HEK293 (cell line): ENCODE measurements at regions not wholly inside any gene's neighbourhood (a gene's known extent, or its start where the extent isn't known, plus 50 kb on each side); places are given as distances from the start of the nearest gene placed in this dataset.
A peak's percentile ranks its signal among the peaks of the same experiment; 100 is the strongest.

Experiments
- CTCF ChIA-PET: fragments of 350-600 bp; formaldehyde crosslinking; extraction: SDS; loops from one replicate; lab custom pipeline; 2021; ENCODE audit warnings: antibody characterized with exemption; lab: Yijun Ruan, JAX
- POLR2A ChIA-PET: fragments of 300-600 bp; formaldehyde crosslinking; extraction: SDS; loops from one replicate; lab custom pipeline; 2020; ENCODE audit warnings: antibody characterized with exemption, inconsistent platforms; lab: Yijun Ruan, JAX
- H3K27ac ChIP-seq: fragments of 200-500 bp; sonication (Bioruptor generic); 2 replicates; pipeline ENCODE4 v1.5.1; 2014; ENCODE audit warnings: low read depth, low read length, control low read depth, inconsistent platforms; ENCODE audit errors: extremely low read depth
- H3K36me3 ChIP-seq, 2 experiments: fragments of 200-500 bp in 1 of 2; sonication (Bioruptor generic) in 1 of 2; 1 replicate in 1 of 2; 2 replicates in 1 of 2; pipeline ENCODE4 v1.5.1; 2014 to 2017; ENCODE audit warnings: inconsistent platforms in 2 of 2, low read length in 2 of 2; ENCODE audit not compliant: control insufficient read depth in 2 of 2, insufficient read depth in 1 of 2
- H3K4me1 ChIP-seq: fragments of 200-500 bp; sonication (Bioruptor generic); 2 replicates; pipeline ENCODE4 v1.5.1; 2014; ENCODE audit warnings: mild to moderate bottlenecking, low read length, inconsistent platforms; ENCODE audit not compliant: control insufficient read depth, insufficient read depth
- H3K4me3 ChIP-seq: 2 replicates; pipeline ENCODE4 v1.5.1; 2011; ENCODE audit warnings: low read depth, mild to moderate bottlenecking, control low read depth, low read length, moderate library complexity
- H3K9me3 ChIP-seq: fragments of 200-500 bp; sonication (Bioruptor generic); 2 replicates; pipeline ENCODE4 v1.5.1; 2014; ENCODE audit warnings: low read depth, low read length, inconsistent platforms; ENCODE audit not compliant: control insufficient read depth, insufficient read depth
- GLI2 ChIP-seq: fragments of 450-650 bp; formaldehyde crosslinking; IDR thresholded peaks from 2 replicates; pipeline ENCODE4; 2017; ENCODE audit warnings: missing biosample characterization, missing genetic modification characterization, low read depth, borderline replicate concordance
- KLF7 ChIP-seq: fragments of 450-650 bp; formaldehyde crosslinking; IDR thresholded peaks from 2 replicates; pipeline ENCODE4 v1.5.1; 2016; ENCODE audit warnings: missing biosample characterization, missing genetic modification characterization, borderline replicate concordance
- KLF9 ChIP-seq: fragments of 450-650 bp; formaldehyde crosslinking; IDR thresholded peaks from 2 replicates; pipeline ENCODE4 v1.5.1; 2016; ENCODE audit warnings: missing biosample characterization, missing genetic modification characterization, low read depth
- MZF1 ChIP-seq: fragments of 450-650 bp; formaldehyde crosslinking; IDR thresholded peaks from 2 replicates; pipeline ENCODE4 v1.5.1; 2017; ENCODE audit warnings: missing biosample characterization, missing genetic modification characterization, borderline replicate concordance
- RBAK ChIP-seq: fragments of 450-650 bp; formaldehyde crosslinking; IDR thresholded peaks from 2 replicates; pipeline ENCODE4 v1.5.1; 2016; ENCODE audit warnings: missing biosample characterization, missing genetic modification characterization
- REPIN1 ChIP-seq: fragments of 450-650 bp; formaldehyde crosslinking; IDR thresholded peaks from 2 replicates; pipeline ENCODE4 v1.5.1; 2017; ENCODE audit warnings: missing biosample characterization, missing genetic modification characterization, low read depth
- SETDB1 ChIP-seq: IDR thresholded peaks from one replicate; pipeline ENCODE4 v1.6.1; 2017; ENCODE audit warnings: mild to moderate bottlenecking, low read length, moderate library complexity, mixed read lengths; ENCODE audit not compliant: insufficient read length
- TRIM28 ChIP-seq: IDR thresholded peaks from 2 replicates; pipeline ENCODE4 v1.6.1; 2011; ENCODE audit warnings: low read length, control low read depth, borderline replicate concordance
- YY1 ChIP-seq: fragments of 450-650 bp; formaldehyde crosslinking; IDR thresholded peaks from 2 replicates; pipeline ENCODE4 v1.5.1; 2018; ENCODE audit warnings: missing biosample characterization, missing genetic modification characterization
- ZBTB1 ChIP-seq: fragments of 450-650 bp; formaldehyde crosslinking; IDR thresholded peaks from 2 replicates; pipeline ENCODE4 v1.5.1; 2016; ENCODE audit warnings: missing biosample characterization, missing genetic modification characterization
- ZNF114 ChIP-seq: fragments of 450-650 bp; formaldehyde crosslinking; IDR thresholded peaks from 2 replicates; pipeline ENCODE4 v1.5.0; 2017; ENCODE audit warnings: missing biosample characterization, missing genetic modification characterization
- ZNF132 ChIP-seq: fragments of 450-650 bp; formaldehyde crosslinking; IDR thresholded peaks from 2 replicates; pipeline ENCODE4 v1.5.1; 2017; ENCODE audit warnings: missing biosample characterization, missing genetic modification characterization, borderline replicate concordance
- ZNF19 ChIP-seq: fragments of 450-650 bp; formaldehyde crosslinking; IDR thresholded peaks from 2 replicates; pipeline ENCODE4; 2016; ENCODE audit warnings: missing biosample characterization, missing genetic modification characterization, low read depth
- ZNF404 ChIP-seq: fragments of 450-650 bp; formaldehyde crosslinking; IDR thresholded peaks from 2 replicates; pipeline ENCODE4 v1.5.1; 2017; ENCODE audit warnings: missing biosample characterization, missing genetic modification characterization
- ZNF521 ChIP-seq: fragments of 450-650 bp; formaldehyde crosslinking; IDR thresholded peaks from 2 replicates; pipeline ENCODE4 v1.5.1; 2017; ENCODE audit warnings: missing biosample characterization, mild to moderate bottlenecking, missing genetic modification characterization
- ZNF544 ChIP-seq: fragments of 450-650 bp; formaldehyde crosslinking; IDR thresholded peaks from 2 replicates; pipeline ENCODE4 v1.5.0; 2017; ENCODE audit warnings: missing biosample characterization, missing genetic modification characterization
- ZNF549 ChIP-seq: fragments of 450-650 bp; IDR thresholded peaks from 2 replicates; pipeline ENCODE4 v1.5.1; 2018; ENCODE audit warnings: missing biosample characterization, missing genetic modification characterization, mild to moderate bottlenecking, inconsistent platforms, moderate library complexity
- ZNF677 ChIP-seq: fragments of 450-650 bp; IDR thresholded peaks from 2 replicates; pipeline ENCODE4 v1.5.0; 2018; ENCODE audit warnings: missing biosample characterization, mild to moderate bottlenecking, missing genetic modification characterization, moderate library complexity
- ZNF701 ChIP-seq: fragments of 450-650 bp; formaldehyde crosslinking; IDR thresholded peaks from 2 replicates; pipeline ENCODE4 v1.5.1; 2016; ENCODE audit warnings: missing biosample characterization, missing genetic modification characterization
- TF ChIP-seq, protein P1 (sequence below): fragments of 450-650 bp; formaldehyde crosslinking; IDR thresholded peaks from 2 replicates; pipeline ENCODE4 v1.5.1; 2016; ENCODE audit warnings: missing biosample characterization, missing genetic modification characterization
- TF ChIP-seq, protein P2 (sequence below): fragments of 450-650 bp; formaldehyde crosslinking; IDR thresholded peaks from 2 replicates; pipeline ENCODE4 v1.5.1; 2016; ENCODE audit warnings: missing biosample characterization, missing genetic modification characterization
- TF ChIP-seq, protein P3 (sequence below): fragments of 450-650 bp; formaldehyde crosslinking; IDR thresholded peaks from 2 replicates; pipeline ENCODE4 v1.5.1; 2016; ENCODE audit warnings: missing biosample characterization, missing genetic modification characterization
- TF ChIP-seq, protein P4 (sequence below): fragments of 450-650 bp; formaldehyde crosslinking; IDR thresholded peaks from 2 replicates; pipeline ENCODE4 v1.5.1; 2017; ENCODE audit warnings: missing biosample characterization, missing genetic modification characterization

DNA sequence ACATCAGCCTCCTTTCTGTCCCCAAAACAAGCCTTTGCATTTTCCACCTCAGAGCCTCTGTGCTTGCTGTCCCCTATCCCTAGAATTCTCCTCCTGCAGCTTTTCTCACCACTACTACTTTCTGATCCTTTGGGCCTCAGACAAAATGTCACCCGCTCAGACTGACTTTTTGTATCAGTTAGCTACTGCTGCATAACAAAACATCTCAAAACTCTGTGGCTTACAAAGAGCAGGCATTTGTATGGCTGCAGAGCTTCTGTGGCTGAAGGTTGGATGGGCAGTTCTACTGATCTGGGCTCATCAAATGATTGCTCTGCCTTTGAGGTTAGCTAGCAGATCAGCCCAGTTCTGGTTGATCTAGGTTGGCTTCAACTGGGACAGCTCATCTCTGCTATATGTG is 248.7 kb downstream of the MN1 start:
- Histone ChIP-seq H3K9me3 (no peaks in the 10 kb centered on the region), H3K36me3 (no peaks in the 10 kb centered on the region), H3K27ac (no peak overlapping the region), H3K4me3 (no peak overlapping the region), H3K4me1 (peaks cover 7% of the 10 kb centered on the region)
- TF ChIP-seq RBAK = peak; percentile 92
- TF ChIP-seq SETDB1 = peak; percentile 28
- no peak for TF ChIP-seq ZNF114 (tag by site-specific recombination)
- ChIA-PET POLR2A (no interaction called here), CTCF (interaction anchor here (0.5 to 0.7 kb wide), 2 partner anchors 42 to 405 kb away, joined by 3 read pairs; no protein-coding TSS in a partner anchor)

DNA sequence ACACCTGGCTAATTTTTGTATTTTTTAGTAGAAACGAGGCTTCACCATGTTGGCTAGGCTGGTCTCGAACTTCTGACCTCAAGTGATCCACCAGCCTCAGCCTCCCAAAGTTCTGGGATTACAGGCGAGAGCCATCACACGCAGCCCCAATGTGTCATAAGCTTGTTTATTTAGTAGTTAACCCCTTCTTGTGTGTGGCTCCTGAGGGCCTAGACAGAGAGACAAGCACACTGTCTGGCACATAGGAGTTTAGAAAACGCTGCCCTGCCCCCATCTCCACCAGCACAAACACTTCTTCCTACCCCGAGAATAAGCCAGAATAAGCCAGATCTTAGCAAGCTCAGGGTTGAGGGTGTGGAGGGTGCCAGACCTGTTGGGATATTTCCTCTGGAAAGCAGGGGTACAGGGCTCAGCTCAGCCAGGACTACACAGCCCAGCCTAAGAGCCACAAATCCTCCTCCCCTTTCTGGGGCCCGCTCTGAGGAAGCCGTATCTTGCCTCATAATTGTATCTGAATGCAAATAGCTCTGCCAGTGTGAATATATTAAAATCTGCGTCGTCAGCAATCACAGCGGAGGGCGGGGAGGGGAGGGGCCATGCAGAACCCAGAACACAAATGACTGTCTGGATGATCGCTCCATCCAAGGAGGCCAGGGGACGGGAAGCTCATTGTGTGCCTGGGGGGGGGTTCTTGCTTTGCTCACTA is 247.3 kb downstream of the MN1 start:
- Histone ChIP-seq H3K36me3 (no peaks in the 10 kb centered on the region), H3K27ac (peak overlapping the region; percentile 35), H3K4me1 (peaks cover 7% of the 10 kb centered on the region), H3K9me3 (no peaks in the 10 kb centered on the region), H3K4me3 (no peak overlapping the region)
- TF ChIP-seq, protein P1, sequence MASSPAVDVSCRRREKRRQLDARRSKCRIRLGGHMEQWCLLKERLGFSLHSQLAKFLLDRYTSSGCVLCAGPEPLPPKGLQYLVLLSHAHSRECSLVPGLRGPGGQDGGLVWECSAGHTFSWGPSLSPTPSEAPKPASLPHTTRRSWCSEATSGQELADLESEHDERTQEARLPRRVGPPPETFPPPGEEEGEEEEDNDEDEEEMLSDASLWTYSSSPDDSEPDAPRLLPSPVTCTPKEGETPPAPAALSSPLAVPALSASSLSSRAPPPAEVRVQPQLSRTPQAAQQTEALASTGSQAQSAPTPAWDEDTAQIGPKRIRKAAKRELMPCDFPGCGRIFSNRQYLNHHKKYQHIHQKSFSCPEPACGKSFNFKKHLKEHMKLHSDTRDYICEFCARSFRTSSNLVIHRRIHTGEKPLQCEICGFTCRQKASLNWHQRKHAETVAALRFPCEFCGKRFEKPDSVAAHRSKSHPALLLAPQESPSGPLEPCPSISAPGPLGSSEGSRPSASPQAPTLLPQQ (tag by site-specific recombination) = peak; percentile 62; the same call in 1 of the 2 replicates
- TF ChIP-seq, protein P2, sequence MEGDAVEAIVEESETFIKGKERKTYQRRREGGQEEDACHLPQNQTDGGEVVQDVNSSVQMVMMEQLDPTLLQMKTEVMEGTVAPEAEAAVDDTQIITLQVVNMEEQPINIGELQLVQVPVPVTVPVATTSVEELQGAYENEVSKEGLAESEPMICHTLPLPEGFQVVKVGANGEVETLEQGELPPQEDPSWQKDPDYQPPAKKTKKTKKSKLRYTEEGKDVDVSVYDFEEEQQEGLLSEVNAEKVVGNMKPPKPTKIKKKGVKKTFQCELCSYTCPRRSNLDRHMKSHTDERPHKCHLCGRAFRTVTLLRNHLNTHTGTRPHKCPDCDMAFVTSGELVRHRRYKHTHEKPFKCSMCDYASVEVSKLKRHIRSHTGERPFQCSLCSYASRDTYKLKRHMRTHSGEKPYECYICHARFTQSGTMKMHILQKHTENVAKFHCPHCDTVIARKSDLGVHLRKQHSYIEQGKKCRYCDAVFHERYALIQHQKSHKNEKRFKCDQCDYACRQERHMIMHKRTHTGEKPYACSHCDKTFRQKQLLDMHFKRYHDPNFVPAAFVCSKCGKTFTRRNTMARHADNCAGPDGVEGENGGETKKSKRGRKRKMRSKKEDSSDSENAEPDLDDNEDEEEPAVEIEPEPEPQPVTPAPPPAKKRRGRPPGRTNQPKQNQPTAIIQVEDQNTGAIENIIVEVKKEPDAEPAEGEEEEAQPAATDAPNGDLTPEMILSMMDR (tag by site-specific recombination) = no peak
- TF ChIP-seq, protein P3, sequence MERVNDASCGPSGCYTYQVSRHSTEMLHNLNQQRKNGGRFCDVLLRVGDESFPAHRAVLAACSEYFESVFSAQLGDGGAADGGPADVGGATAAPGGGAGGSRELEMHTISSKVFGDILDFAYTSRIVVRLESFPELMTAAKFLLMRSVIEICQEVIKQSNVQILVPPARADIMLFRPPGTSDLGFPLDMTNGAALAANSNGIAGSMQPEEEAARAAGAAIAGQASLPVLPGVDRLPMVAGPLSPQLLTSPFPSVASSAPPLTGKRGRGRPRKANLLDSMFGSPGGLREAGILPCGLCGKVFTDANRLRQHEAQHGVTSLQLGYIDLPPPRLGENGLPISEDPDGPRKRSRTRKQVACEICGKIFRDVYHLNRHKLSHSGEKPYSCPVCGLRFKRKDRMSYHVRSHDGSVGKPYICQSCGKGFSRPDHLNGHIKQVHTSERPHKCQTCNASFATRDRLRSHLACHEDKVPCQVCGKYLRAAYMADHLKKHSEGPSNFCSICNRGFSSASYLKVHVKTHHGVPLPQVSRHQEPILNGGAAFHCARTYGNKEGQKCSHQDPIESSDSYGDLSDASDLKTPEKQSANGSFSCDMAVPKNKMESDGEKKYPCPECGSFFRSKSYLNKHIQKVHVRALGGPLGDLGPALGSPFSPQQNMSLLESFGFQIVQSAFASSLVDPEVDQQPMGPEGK = 0 out of 2 replicates have a peak, but pooled peaks have one; percentile 40
- TF ChIP-seq ZNF132 (tag by site-specific recombination) = no peak
- 0 out of 2 replicates have a peak, but pooled peaks have one; percentile 15 for TF ChIP-seq KLF9 (tag by site-specific recombination)
- TF ChIP-seq TRIM28 = peak; percentile 25; the same call in 1 of the 2 replicates
- CTCF ChIA-PET = interaction anchor here (0.7 kb wide), 1 partner anchor 264 kb away, joined by 5 read pairs; no protein-coding TSS in a partner anchor
- POLR2A ChIA-PET = interaction anchor here (0.6 to 1.8 kb wide), 2 partner anchors 10 to 79 kb away, joined by 4 to 5 read pairs; no protein-coding TSS in a partner anchor

DNA sequence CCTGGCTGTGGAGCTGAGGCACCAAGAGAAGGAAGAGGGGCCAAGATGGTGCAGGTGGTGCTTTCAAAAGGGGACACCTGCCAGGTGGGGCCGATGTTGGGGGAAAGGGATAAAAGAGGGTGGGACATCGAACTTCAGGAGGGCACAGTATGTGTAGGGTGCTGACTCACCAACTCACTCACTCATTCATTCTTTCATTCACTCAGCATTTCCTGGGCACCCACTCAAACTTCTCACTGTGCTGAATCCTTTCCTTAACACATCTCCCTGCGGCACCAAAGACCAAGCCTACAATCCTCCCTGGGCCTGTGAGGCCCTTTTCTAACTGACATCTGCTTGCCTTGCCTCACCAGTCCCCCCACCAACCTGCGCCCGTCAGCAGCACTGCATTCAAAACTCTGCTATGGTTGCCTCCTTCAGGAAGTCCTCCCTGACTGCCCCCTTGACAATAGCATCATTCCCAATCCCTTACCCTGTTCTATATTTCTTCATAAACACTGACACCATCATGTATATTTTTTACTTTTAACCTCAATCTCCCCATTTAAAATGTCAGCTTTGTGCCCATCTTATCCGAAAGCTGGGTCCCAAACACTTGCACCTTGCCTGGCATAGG is 246.6 kb downstream of the MN1 start:
- ChIA-PET CTCF (interaction anchor here (0.6 to 0.7 kb wide), 2 partner anchors 263 to 501 kb away, joined by 3 to 5 read pairs; no protein-coding TSS in a partner anchor), POLR2A (interaction anchor here (1.8 kb wide), 1 partner anchor 10 kb away, joined by 5 read pairs; no protein-coding TSS in a partner anchor)
- Histone ChIP-seq H3K4me1 (peaks cover 7% of the 10 kb centered on the region), H3K4me3 (no peak overlapping the region), H3K27ac (no peak overlapping the region), H3K36me3 (no peaks in the 10 kb centered on the region), H3K9me3 (no peaks in the 10 kb centered on the region)
- TF ChIP-seq ZNF677 (tag by site-specific recombination) = no peak
- no peak for TF ChIP-seq ZNF19 (tag by site-specific recombination)
- TF ChIP-seq REPIN1 = no peak
- no peak for TF ChIP-seq ZNF701 (tag by site-specific recombination)
- no peak for TF ChIP-seq ZNF521 (tag by site-specific recombination)
- TF ChIP-seq ZBTB1 (tag by site-specific recombination) = no peak
- TF ChIP-seq KLF7 (tag by site-specific recombination) = no peak
- no peak for TF ChIP-seq ZNF404 (tag by site-specific recombination)
- TF ChIP-seq ZNF544 (tag by site-specific recombination) = no peak
- TF ChIP-seq MZF1 (tag by site-specific recombination) = no peak
- TF ChIP-seq, protein P4, sequence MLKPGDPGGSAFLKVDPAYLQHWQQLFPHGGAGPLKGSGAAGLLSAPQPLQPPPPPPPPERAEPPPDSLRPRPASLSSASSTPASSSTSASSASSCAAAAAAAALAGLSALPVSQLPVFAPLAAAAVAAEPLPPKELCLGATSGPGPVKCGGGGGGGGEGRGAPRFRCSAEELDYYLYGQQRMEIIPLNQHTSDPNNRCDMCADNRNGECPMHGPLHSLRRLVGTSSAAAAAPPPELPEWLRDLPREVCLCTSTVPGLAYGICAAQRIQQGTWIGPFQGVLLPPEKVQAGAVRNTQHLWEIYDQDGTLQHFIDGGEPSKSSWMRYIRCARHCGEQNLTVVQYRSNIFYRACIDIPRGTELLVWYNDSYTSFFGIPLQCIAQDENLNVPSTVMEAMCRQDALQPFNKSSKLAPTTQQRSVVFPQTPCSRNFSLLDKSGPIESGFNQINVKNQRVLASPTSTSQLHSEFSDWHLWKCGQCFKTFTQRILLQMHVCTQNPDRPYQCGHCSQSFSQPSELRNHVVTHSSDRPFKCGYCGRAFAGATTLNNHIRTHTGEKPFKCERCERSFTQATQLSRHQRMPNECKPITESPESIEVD (tag by site-specific recombination) = no peak
- no peak for TF ChIP-seq ZNF549
- no peak for TF ChIP-seq YY1 (tag by site-specific recombination)
- no peak for TF ChIP-seq GLI2
